IMR-90 (cell line): ENCODE measurements at regions not wholly inside any gene's neighbourhood (a gene's known extent, or its start where the extent isn't known, plus 50 kb on each side); places are given as distances from the start of the nearest gene placed in this dataset.

Source experiments
- ATAC-seq: fragments of 200-7000 bp; cut with Tn5 transposase; 2 replicates; pipeline ENCODE4 v1.9.1; 2020; ENCODE audit warnings: low read depth, mild to moderate bottlenecking, moderate library complexity
- BruUV-seq: library from RNA; stranded (reverse); fragments of 400-500 nt; replicated peaks from 2 replicates; lab custom pipeline; 2021; lab: Mats Ljungman, UMichigan
- CTCF ChIA-PET: fragments of 300-600 bp; formaldehyde crosslinking; extraction: SDS; loops from one replicate; lab custom pipeline; 2021; ENCODE audit warnings: antibody characterized with exemption; lab: Yijun Ruan, JAX
- POLR2A ChIA-PET: fragments of 300-600 bp; sonication (Branson Sonifier 250); formaldehyde crosslinking; loops from one replicate; lab custom pipeline; 2022; ENCODE audit warnings: antibody characterized with exemption; ENCODE audit not compliant: unreplicated experiment; lab: Charles Lee
- DNase-seq: peaks from one replicate; pipeline ENCODE4 v3.0.0; 2013
- H2AFZ ChIP-seq: replicated peaks from 2 replicates; pipeline ENCODE3; 2013; ENCODE audit warnings: low read length, mild to moderate bottlenecking; ENCODE audit not compliant: poor library complexity
- H2AK5ac ChIP-seq: 2 replicates; pipeline ENCODE4 v1.6.1; 2013; ENCODE audit warnings: low read depth, low read length, inconsistent platforms
- H2AK9ac ChIP-seq: replicated peaks from 2 replicates; pipeline ENCODE3; 2013; ENCODE audit warnings: mild to moderate bottlenecking, low read depth, low read length, moderate library complexity; ENCODE audit not compliant: poor library complexity
- H2BK120ac ChIP-seq: 2 replicates; pipeline ENCODE4 v1.6.1; 2013; ENCODE audit warnings: low read depth, low read length, inconsistent platforms
- H2BK15ac ChIP-seq: 3 replicates; pipeline ENCODE4 v1.6.1; 2013; ENCODE audit warnings: low read depth, low read length, inconsistent platforms
- H2BK20ac ChIP-seq: 2 replicates; pipeline ENCODE4 v1.6.1; 2013; ENCODE audit warnings: low read depth, mild to moderate bottlenecking, inconsistent platforms, low read length, moderate library complexity
- H2BK5ac ChIP-seq: 2 replicates; pipeline ENCODE4 v1.6.1; 2013; ENCODE audit warnings: mild to moderate bottlenecking, low read depth, low read length, inconsistent platforms; ENCODE audit not compliant: poor library complexity, severe bottlenecking
- H3K14ac ChIP-seq: replicated peaks from 2 replicates; pipeline ENCODE4 v1.6.1; 2013; ENCODE audit warnings: low read depth, low read length, inconsistent platforms
- H3K18ac ChIP-seq: 2 replicates; pipeline ENCODE4 v1.6.1; 2013; ENCODE audit warnings: low read depth, low read length, control low read depth
- H3K23ac ChIP-seq: 2 replicates; pipeline ENCODE4 v1.6.1; 2013; ENCODE audit warnings: low read depth, low read length, inconsistent platforms
- H3K27ac ChIP-seq: 2 replicates; pipeline ENCODE4 v1.5.1; 2013; ENCODE audit warnings: mild to moderate bottlenecking, control low read depth, low read length; ENCODE audit not compliant: insufficient read depth
- H3K27me3 ChIP-seq: 2 replicates; pipeline ENCODE4 v1.6.1; 2013; ENCODE audit warnings: low read length; ENCODE audit not compliant: control insufficient read depth, insufficient read depth
- H3K36me3 ChIP-seq: 2 replicates; pipeline ENCODE4 v1.6.1; 2013; ENCODE audit warnings: low read length, mixed read lengths; ENCODE audit not compliant: control insufficient read depth, insufficient read depth
- H3K4ac ChIP-seq: 2 replicates; pipeline ENCODE4 v1.6.1; 2013; ENCODE audit warnings: low read depth, low read length, inconsistent platforms
- H3K4me1 ChIP-seq: 2 replicates; pipeline ENCODE4 v1.6.1; 2013; ENCODE audit warnings: low read length, mixed read lengths; ENCODE audit not compliant: control insufficient read depth, insufficient read depth
- H3K4me2 ChIP-seq: 2 replicates; pipeline ENCODE4 v1.6.1; 2013; ENCODE audit warnings: low read depth, mild to moderate bottlenecking, control low read depth, low read length, moderate library complexity
- H3K4me3 ChIP-seq: 2 replicates; pipeline ENCODE4 v1.5.1; 2013; ENCODE audit warnings: low read depth, mild to moderate bottlenecking, control low read depth, low read length, moderate library complexity; ENCODE audit not compliant: insufficient read depth
- H3K56ac ChIP-seq: 2 replicates; pipeline ENCODE4 v1.6.1; 2013; ENCODE audit warnings: low read length, inconsistent platforms; ENCODE audit not compliant: insufficient read depth; ENCODE audit errors: extremely low read depth
- H3K79me1 ChIP-seq, 2 experiments: 2 replicates each; pipeline ENCODE4 v1.6.1; 2013; ENCODE audit warnings: low read length in 2 of 2, inconsistent platforms in 1 of 2, low read depth in 1 of 2
- H3K9ac ChIP-seq: 2 replicates; pipeline ENCODE4 v1.6.1; 2013; ENCODE audit warnings: low read depth, low read length, control low read depth
- H3K9me1 ChIP-seq: 2 replicates; pipeline ENCODE4 v1.6.1; 2013; ENCODE audit warnings: low read length, inconsistent platforms; ENCODE audit not compliant: insufficient read depth
- H3K9me3 ChIP-seq: 2 replicates; pipeline ENCODE4 v1.6.1; 2013; ENCODE audit warnings: low read length; ENCODE audit not compliant: control insufficient read depth, insufficient read depth
- H4K20me1 ChIP-seq: 2 replicates; pipeline ENCODE4 v1.6.1; 2013; ENCODE audit warnings: low read length, inconsistent platforms; ENCODE audit not compliant: insufficient read depth
- H4K5ac ChIP-seq: 2 replicates; pipeline ENCODE4 v1.6.1; 2013; ENCODE audit warnings: mild to moderate bottlenecking, low read depth, low read length, control low read depth
- H4K8ac ChIP-seq, 2 experiments: 2 replicates each; pipeline ENCODE4 v1.6.1; 2013; ENCODE audit warnings: low read depth in 2 of 2, low read length in 2 of 2, control low read depth in 1 of 2, inconsistent platforms in 1 of 2
- H4K91ac ChIP-seq: 2 replicates; pipeline ENCODE4 v1.6.1; 2013; ENCODE audit warnings: low read depth, low read length, inconsistent platforms; ENCODE audit not compliant: insufficient read depth
- BHLHE40 ChIP-seq: fragments of 150-350 bp; IDR thresholded peaks from 2 replicates; pipeline ENCODE4 v1.6.1; 2016; ENCODE audit warnings: mild to moderate bottlenecking, low read depth, low read length
- CEBPB ChIP-seq: IDR thresholded peaks from 2 replicates; pipeline ENCODE4 v1.6.1; 2012; ENCODE audit warnings: low read depth, low read length, improper control_type of control experiment
- CHD1 ChIP-seq: IDR thresholded peaks from 2 replicates; pipeline ENCODE4 v1.6.1; 2012; ENCODE audit warnings: low read depth, low read length, improper control_type of control experiment
- CTCF ChIP-seq: conservative IDR thresholded peaks from 2 replicates; pipeline ENCODE4 v1.5.1; 2012; ENCODE audit warnings: mild to moderate bottlenecking, low read depth, low read length, improper control_type of control experiment
- FOS ChIP-seq: fragments of 150-350 bp; IDR thresholded peaks from 2 replicates; pipeline ENCODE4 v1.6.1; 2016; ENCODE audit warnings: low read depth, low read length
- MAFK ChIP-seq: IDR thresholded peaks from 2 replicates; pipeline ENCODE4 v1.6.1; 2012; ENCODE audit warnings: low read depth, low read length, improper control_type of control experiment
- MAZ ChIP-seq: IDR thresholded peaks from 2 replicates; pipeline ENCODE4 v1.6.1; 2012; ENCODE audit warnings: low read depth, mild to moderate bottlenecking, low read length, improper control_type of control experiment, moderate library complexity, borderline replicate concordance
- MXI1 ChIP-seq: IDR thresholded peaks from 2 replicates; pipeline ENCODE4 v1.6.1; 2012; ENCODE audit warnings: low read depth, mild to moderate bottlenecking, low read length, moderate library complexity, borderline replicate concordance
- NFE2L2 ChIP-seq: fragments of 150-350 bp; IDR thresholded peaks from 2 replicates; pipeline ENCODE4 v1.6.1; 2016; ENCODE audit warnings: low read depth, mild to moderate bottlenecking, low read length
- POLR2A ChIP-seq: IDR thresholded peaks from 2 replicates; pipeline ENCODE4 v1.6.1; 2012; ENCODE audit warnings: mild to moderate bottlenecking, low read depth, low read length
- RAD21 ChIP-seq: IDR thresholded peaks from 2 replicates; pipeline ENCODE4 v1.6.1; 2012; ENCODE audit warnings: low read length, improper control_type of control experiment
- RCOR1 ChIP-seq: IDR thresholded peaks from 2 replicates; pipeline ENCODE4 v1.6.1; 2012; ENCODE audit warnings: mild to moderate bottlenecking, low read length, improper control_type of control experiment; ENCODE audit not compliant: insufficient replicate concordance
- RFX5 ChIP-seq: IDR thresholded peaks from 2 replicates; pipeline ENCODE4 v1.8.0; 2012; ENCODE audit warnings: low read depth, mild to moderate bottlenecking, low read length, moderate library complexity
- SMC3 ChIP-seq: fragments of 150-350 bp; IDR thresholded peaks from 2 replicates; pipeline ENCODE4 v1.6.1; 2016; ENCODE audit warnings: low read depth, mild to moderate bottlenecking, antibody characterized with exemption, low read length, moderate library complexity
- USF2 ChIP-seq: fragments of 150-350 bp; IDR thresholded peaks from 2 replicates; pipeline ENCODE4 v1.6.1; 2017; ENCODE audit warnings: mild to moderate bottlenecking, antibody characterized with exemption, low read length, low read depth
- WGBS, 2 experiments: methylation state at CpG; one replicate each; pipeline versions ENCODE4 v1.1.5 to v1.1.7; 2013; ENCODE audit warnings: missing lambda C conversion rate in 2 of 2; ENCODE audit not compliant: insufficient read length in 1 of 2; ENCODE audit errors: extremely low coverage in 2 of 2; 5-methylcytosine and 5-hydroxymethylcytosine counted together
- dilution Hi-C: fragments of 300-500 bp; cut with HindIII; formaldehyde crosslinking; loops from one replicate; pipeline ENCODE4 v1.14.3; 2018; ENCODE audit warnings: low sequenced_read_pairs; ENCODE audit not compliant: unreplicated experiment
- in situ Hi-C: fragments of 300-500 bp; cut with MboI; formaldehyde crosslinking; loops from 3 replicates; pipeline ENCODE4 v1.14.3; 2019; ENCODE audit warnings: low sequenced_read_pairs, inconsistent platforms, mixed read lengths
- intact Hi-C: fragments of 100-400 bp; cut with micrococcal nuclease; formaldehyde crosslinking; loops from 2 replicates; pipeline ENCODE4 v1.10.0; 2022
- TF ChIP-seq, protein P1 (sequence below): fragments of 150-350 bp; IDR thresholded peaks from 2 replicates; pipeline ENCODE4 v1.6.1; 2016; ENCODE audit warnings: low read depth, mild to moderate bottlenecking, low read length, moderate library complexity, borderline replicate concordance

GRCh38 chr2:63738019-63738418 is 103.7 kb upstream of the UGP2 start:
- H3K4ac ChIP-seq, result no peak overlapping the region
- no peak overlapping the region for H2AFZ ChIP-seq
- no peak overlapping the region for H3K56ac ChIP-seq
- no peak for TF ChIP-seq SMC3
- TF ChIP-seq BHLHE40, result no peak
- no peak for TF ChIP-seq RFX5
- no peak for TF ChIP-seq CHD1
- no peak for TF ChIP-seq MXI1
- TF ChIP-seq FOS, result no peak
- TF ChIP-seq, protein P1, sequence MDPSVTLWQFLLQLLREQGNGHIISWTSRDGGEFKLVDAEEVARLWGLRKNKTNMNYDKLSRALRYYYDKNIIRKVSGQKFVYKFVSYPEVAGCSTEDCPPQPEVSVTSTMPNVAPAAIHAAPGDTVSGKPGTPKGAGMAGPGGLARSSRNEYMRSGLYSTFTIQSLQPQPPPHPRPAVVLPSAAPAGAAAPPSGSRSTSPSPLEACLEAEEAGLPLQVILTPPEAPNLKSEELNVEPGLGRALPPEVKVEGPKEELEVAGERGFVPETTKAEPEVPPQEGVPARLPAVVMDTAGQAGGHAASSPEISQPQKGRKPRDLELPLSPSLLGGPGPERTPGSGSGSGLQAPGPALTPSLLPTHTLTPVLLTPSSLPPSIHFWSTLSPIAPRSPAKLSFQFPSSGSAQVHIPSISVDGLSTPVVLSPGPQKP, result no peak
- TF ChIP-seq NFE2L2, result no peak
- TF ChIP-seq MAZ, result no peak
- no peak for TF ChIP-seq CEBPB
- no peak for TF ChIP-seq RAD21
- no peak for TF ChIP-seq POLR2A
- no peak for TF ChIP-seq CTCF
- TF ChIP-seq MAFK, result no peak
- TF ChIP-seq USF2, result no peak
- no peak for TF ChIP-seq RCOR1
- H3K9me1 ChIP-seq, result no peaks in the 10 kb centered on the region; the same call in 1 of the 2 replicates
- no peak overlapping the region for H3K14ac ChIP-seq
- dilution Hi-C loops, result no loop called here
- H3K27ac ChIP-seq, result no peak overlapping the region
- H4K8ac ChIP-seq, result 0 out of 4 replicates have a peak overlapping the region, but pooled peaks of 1 of the 2 experiments have one; percentile 9
- H2AK5ac ChIP-seq, result no peak overlapping the region
- H3K4me1 ChIP-seq, result peaks cover 11% of the 10 kb centered on the region
- peak overlapping the region; percentile 34; the same call in 1 of the 2 replicates for H3K18ac ChIP-seq
- intact Hi-C loops, result no loop called here
- H3K4me3 ChIP-seq, result no peak overlapping the region
- ATAC-seq, result no peak
- no peaks in the 10 kb centered on the region for H3K79me1 ChIP-seq
- in situ Hi-C loops, result no loop called here
- no peak overlapping the region for H4K5ac ChIP-seq
- no peak overlapping the region for H2BK20ac ChIP-seq
- no peak overlapping the region for H4K91ac ChIP-seq
- no peak overlapping the region for H2BK15ac ChIP-seq
- H2BK120ac ChIP-seq, result peak overlapping the region; percentile 52; the same call in 1 of the 2 replicates
- no TSS peak for BruUV-seq
- H3K9ac ChIP-seq, result no peak overlapping the region
- H4K20me1 ChIP-seq, result no peaks in the 10 kb centered on the region
- no peak overlapping the region for H3K23ac ChIP-seq
- POLR2A ChIA-PET, result no interaction called here
- DNase-seq, result peak; percentile 33
- no peaks in the 10 kb centered on the region for H3K36me3 ChIP-seq
- H3K9me3 ChIP-seq, result no peaks in the 10 kb centered on the region
- no peak overlapping the region for H2AK9ac ChIP-seq
- WGBS, 2 experiments, result no CpG with 5 or more reads among the region's 2 CpGs
- H2BK5ac ChIP-seq, result no peak overlapping the region
- no peaks in the 10 kb centered on the region for H3K27me3 ChIP-seq
- CTCF ChIA-PET, result no interaction called here
- H3K4me2 ChIP-seq, result no peak overlapping the region
